T-cell (primary cell): ENCODE measurements at regions not wholly inside any gene's neighbourhood (a gene's known extent, or its start where the extent isn't known, plus 50 kb on each side); places are given as distances from the start of the nearest gene placed in this dataset.

Source experiments
- ATAC-seq, 4 experiments: fragments of 200-7000 bp in 3 of 4; fragments of 150-1000 bp in 1 of 4; cut with Tn5 transposase; replicated peaks in 1 of 4; 1 replicate in 3 of 4; 2 replicates in 1 of 4; pipeline ENCODE4 v1.10.0; 2021; ENCODE audit warnings: moderate library complexity in 3 of 4, mild to moderate bottlenecking in 2 of 4, moderate number of reproducible peaks in 1 of 4
- CTCF ChIA-PET, 2 donors: fragments of 300-600 bp; sonication (Branson Sonifier 250); formaldehyde crosslinking; loops; one replicate each; lab custom pipeline; 2022; ENCODE audit warnings: antibody characterized with exemption in 2 of 2; lab: Charles Lee
- POLR2A ChIA-PET, 2 donors: fragments of 300-600 bp; sonication (Branson Sonifier 250); formaldehyde crosslinking; loops; one replicate each; lab custom pipeline; 2022; ENCODE audit warnings: antibody characterized with exemption in 2 of 2; lab: Charles Lee
- DNase-seq, 35 experiments: peaks; one replicate each; pipeline versions ENCODE4 v3.0.0 to v3.0.0-alpha.2; 2013 to 2023
- H3K27ac ChIP-seq: one replicate; pipeline ENCODE4 v1.5.1; 2013; ENCODE audit warnings: low read length
- H3K27me3 ChIP-seq, 2 experiments: replicated peaks in 1 of 2; 1 replicate in 1 of 2; 2 replicates in 1 of 2; pipeline versions ENCODE4 v1.6.1 to v1.7.0; 2013; ENCODE audit warnings: low read length in 1 of 2, mixed read lengths in 1 of 2; ENCODE audit not compliant: control insufficient read depth in 2 of 2, insufficient read depth in 2 of 2; ENCODE audit errors: extremely low read depth in 1 of 2
- H3K36me3 ChIP-seq, 2 donors: 1 replicate in 1 of 2; 2 replicates in 1 of 2; pipeline versions ENCODE4 v1.6.1 to v1.7.0; 2013; ENCODE audit warnings: low read length in 1 of 2; ENCODE audit not compliant: control insufficient read depth in 2 of 2, insufficient read depth in 1 of 2; ENCODE audit errors: extremely low read depth in 1 of 2
- H3K4me1 ChIP-seq, 2 experiments: 1 replicate in 1 of 2; 2 replicates in 1 of 2; pipeline versions ENCODE4 v1.6.1 to v1.7.0; 2013; ENCODE audit warnings: low read length in 2 of 2, mixed read lengths in 1 of 2; ENCODE audit not compliant: insufficient read depth in 2 of 2, control insufficient read depth in 1 of 2; ENCODE audit errors: extremely low read depth in 1 of 2
- H3K4me3 ChIP-seq, 2 donors: 1 replicate in 1 of 2; 2 replicates in 1 of 2; pipeline versions ENCODE4 v1.5.1 to v1.7.0; 2013; ENCODE audit warnings: mild to moderate bottlenecking in 2 of 2, low read length in 1 of 2, moderate library complexity in 1 of 2; ENCODE audit not compliant: control insufficient read depth in 1 of 2; ENCODE audit errors: extremely low read depth in 1 of 2
- H3K9me3 ChIP-seq: 2 replicates; pipeline ENCODE4 v1.7.0; 2013
- H3K27ac Mint-ChIP-seq, 2 donors: one replicate each; pipeline ENCODE4 v1.8.0; 2020 to 2021; ENCODE audit warnings: mild to moderate bottlenecking in 2 of 2, mixed read lengths in 2 of 2
- H3K27me3 Mint-ChIP-seq, 2 donors: one replicate each; pipeline ENCODE4 v1.8.0; 2021 to 2022; ENCODE audit warnings: mixed read lengths in 2 of 2
- H3K36me3 Mint-ChIP-seq: one replicate; pipeline ENCODE4 v1.8.0; 2021; ENCODE audit warnings: mixed read lengths
- H3K4me1 Mint-ChIP-seq, 3 donors: one replicate each; pipeline ENCODE4 v1.8.0; 2020 to 2022; ENCODE audit warnings: mixed read lengths in 3 of 3, mild to moderate bottlenecking in 1 of 3
- H3K4me3 Mint-ChIP-seq, 3 donors: one replicate each; pipeline ENCODE4 v1.8.0; 2020 to 2022; ENCODE audit warnings: mild to moderate bottlenecking in 3 of 3, mixed read lengths in 3 of 3, moderate library complexity in 3 of 3
- H3K9me3 Mint-ChIP-seq, 3 donors: one replicate each; pipeline ENCODE4 v1.8.0; 2020 to 2022; ENCODE audit warnings: mixed read lengths in 3 of 3
- WGBS: methylation state at CpG from one replicate; pipeline ENCODE4 v1.1.5; 2013; ENCODE audit warnings: missing lambda C conversion rate; ENCODE audit not compliant: insufficient coverage; 5-methylcytosine and 5-hydroxymethylcytosine counted together

- Histone ChIP-seq H3K27ac (no peak overlapping the region), H3K36me3 (no peaks in the 10 kb centered on the region), H3K9me3 (no peaks in the 10 kb centered on the region), H3K4me3 (no peak overlapping the region), H3K27me3 (no peaks in the 10 kb centered on the region), H3K4me1 (no peaks in the 10 kb centered on the region)
- Mint-ChIP-seq H3K27ac (no peak overlapping the region), H3K27me3 (no peaks in the 10 kb centered on the region), H3K9me3 (peaks cover 0 to 8% (median 3%) of the 10 kb centered on the region in 3 donors), H3K4me3 (no peak overlapping the region), H3K36me3 (no peaks in the 10 kb centered on the region), H3K4me1 (no peaks in the 10 kb centered on the region)
- ChIA-PET POLR2A (no interaction called here), CTCF (no interaction called here)
- ATAC-seq, result no peak
- no peak for DNase-seq
- WGBS, result no CpG with 5 or more reads among the region's 2 CpGs
Measured at GRCh38 chr18:71689416-71690160, 854.6 kb downstream of the CBLN2 start.

GRCh38 chr18:71682591-71682990 is 861.6 kb downstream of the CBLN2 start:
- CTCF ChIA-PET, result no interaction called here
- Histone ChIP-seq H3K4me1 (no peaks in the 10 kb centered on the region), H3K9me3 (no peaks in the 10 kb centered on the region), H3K27ac (no peak overlapping the region), H3K4me3 (no peak overlapping the region), H3K36me3 (no peaks in the 10 kb centered on the region), H3K27me3 (no peaks in the 10 kb centered on the region)
- no peak overlapping the region for H3K4me3 Mint-ChIP-seq
- POLR2A ChIA-PET, result no interaction called here
- DNase-seq, result no peak
- H3K36me3 Mint-ChIP-seq, result no peaks in the 10 kb centered on the region
- peaks cover 17 to 26% (median 22%) of the 10 kb centered on the region in 3 donors for H3K9me3 Mint-ChIP-seq
- no peaks in the 10 kb centered on the region for H3K27me3 Mint-ChIP-seq
- no peak for ATAC-seq
- no CpG with 5 or more reads among the region's 5 CpGs for WGBS
- no peaks in the 10 kb centered on the region for H3K4me1 Mint-ChIP-seq
- H3K27ac Mint-ChIP-seq, result no peak overlapping the region

GRCh38 chr18:71678144-71678543 is 866.0 kb downstream of the CBLN2 start:
- DNase-seq (no peak), ATAC-seq (no peak)
- Histone ChIP-seq H3K9me3 (no peaks in the 10 kb centered on the region), H3K36me3 (no peaks in the 10 kb centered on the region), H3K4me3 (no peak overlapping the region), H3K27me3 (no peaks in the 10 kb centered on the region), H3K4me1 (no peaks in the 10 kb centered on the region), H3K27ac (no peak overlapping the region)
- Mint-ChIP-seq H3K27ac (no peak overlapping the region), H3K36me3 (no peaks in the 10 kb centered on the region), H3K27me3 (no peaks in the 10 kb centered on the region), H3K4me1 (no peaks in the 10 kb centered on the region), H3K4me3 (no peak overlapping the region), H3K9me3 (peaks cover 10 to 20% (median 11%) of the 10 kb centered on the region in 3 donors)
- POLR2A ChIA-PET, result no interaction called here
- WGBS, result no CpG with 5 or more reads among the region's 2 CpGs
- CTCF ChIA-PET, result no interaction called here

GRCh38 chr18:71673954-71674353 is 870.2 kb downstream of the CBLN2 start:
- ChIA-PET POLR2A (no interaction called here), CTCF (interaction anchor here in 1 of 2 donors (0.6 kb wide), 1 partner anchor 1252 kb away, joined by 3 read pairs; no protein-coding TSS in a partner anchor)
- no peak overlapping the region for H3K4me3 ChIP-seq
- 96% methylated on average over 4 of the region's 10 CpGs for WGBS
- Mint-ChIP-seq H3K36me3 (no peaks in the 10 kb centered on the region), H3K9me3 (peaks cover 2 to 8% (median 3%) of the 10 kb centered on the region in 3 donors), H3K27ac (no peak overlapping the region), H3K27me3 (no peaks in the 10 kb centered on the region), H3K4me1 (no peaks in the 10 kb centered on the region), H3K4me3 (no peak overlapping the region)
- no peaks in the 10 kb centered on the region for H3K27me3 ChIP-seq
- H3K4me1 ChIP-seq, result no peaks in the 10 kb centered on the region
- H3K36me3 ChIP-seq, result no peaks in the 10 kb centered on the region
- H3K9me3 ChIP-seq, result no peaks in the 10 kb centered on the region
- no peak for ATAC-seq
- H3K27ac ChIP-seq, result no peak overlapping the region
- DNase-seq, result no peak

GRCh38 chr18:71673498-71673897 is 870.6 kb downstream of the CBLN2 start:
- no peak for ATAC-seq
- H3K27ac ChIP-seq, result no peak overlapping the region
- WGBS, result 68% methylated on average over 4 of the region's 5 CpGs
- H3K4me3 ChIP-seq, result no peak overlapping the region
- H3K27me3 ChIP-seq, result no peaks in the 10 kb centered on the region
- no peak for DNase-seq
- Mint-ChIP-seq H3K27ac (no peak overlapping the region), H3K36me3 (no peaks in the 10 kb centered on the region), H3K9me3 (peaks cover 0 to 5% (median 3%) of the 10 kb centered on the region in 3 donors), H3K4me1 (no peaks in the 10 kb centered on the region), H3K27me3 (no peaks in the 10 kb centered on the region), H3K4me3 (no peak overlapping the region)
- no peaks in the 10 kb centered on the region for H3K9me3 ChIP-seq
- ChIA-PET POLR2A (no interaction called here), CTCF (interaction anchor here in 1 of 2 donors (0.6 kb wide), 1 partner anchor 1252 kb away, joined by 3 read pairs; no protein-coding TSS in a partner anchor)
- no peaks in the 10 kb centered on the region for H3K36me3 ChIP-seq
- no peaks in the 10 kb centered on the region for H3K4me1 ChIP-seq

- no peaks in the 10 kb centered on the region for H3K9me3 ChIP-seq
- Mint-ChIP-seq H3K36me3 (no peaks in the 10 kb centered on the region), H3K9me3 (peaks cover 0 to 4% (median 2%) of the 10 kb centered on the region in 3 donors), H3K4me1 (no peaks in the 10 kb centered on the region), H3K27ac (no peak overlapping the region), H3K27me3 (no peaks in the 10 kb centered on the region), H3K4me3 (no peak overlapping the region)
- H3K4me1 ChIP-seq, result no peaks in the 10 kb centered on the region
- no peak overlapping the region for H3K27ac ChIP-seq
- no peak overlapping the region for H3K4me3 ChIP-seq
- no CpG with 5 or more reads among the region's 2 CpGs for WGBS
- no peaks in the 10 kb centered on the region for H3K36me3 ChIP-seq
- DNase-seq (no peak), ATAC-seq (no peak)
- ChIA-PET CTCF (no interaction called here), POLR2A (no interaction called here)
- no peaks in the 10 kb centered on the region for H3K27me3 ChIP-seq
Measured at GRCh38 chr18:71666481-71666880, 877.7 kb downstream of the CBLN2 start.
